ENCODE measurements at regions not wholly inside any gene's neighbourhood (a gene's known extent, or its start where the extent isn't known, plus 50 kb on each side); places are given as distances from the start of the nearest gene placed in this dataset.

GRCh38 chr2:228675091-228675490, 493.6 kb upstream of the SPHKAP start:
- H3K9me3 Mint-ChIP-seq (ENCODE audit: unreplicated experiment) = no peaks in the 10 kb centered on the region
- H3K36me3 Mint-ChIP-seq (ENCODE audit: unreplicated experiment) = no peaks in the 10 kb centered on the region
- H3K4me3 Mint-ChIP-seq (ENCODE audit: unreplicated experiment) = no peak overlapping the region
- no peaks in the 10 kb centered on the region for H3K27me3 Mint-ChIP-seq (ENCODE audit: unreplicated experiment)
- TF ChIP-seq CTCF (IDR thresholded peaks at IDR 0.05; ENCODE audit: partially characterized antibody, unreplicated experiment) = no peak
- H3K27ac Mint-ChIP-seq (ENCODE audit: unreplicated experiment) = no peak overlapping the region
- H3K4me1 Mint-ChIP-seq (ENCODE audit: low read depth, unreplicated experiment) = no peaks in the 10 kb centered on the region
- no peak for DNase-seq

- DNase-seq = no peak
- H3K9me3 Mint-ChIP-seq (ENCODE audit: unreplicated experiment) = no peaks in the 10 kb centered on the region
- no peaks in the 10 kb centered on the region for H3K27me3 Mint-ChIP-seq (ENCODE audit: unreplicated experiment)
- H3K4me3 Mint-ChIP-seq (ENCODE audit: unreplicated experiment) = no peak overlapping the region
- TF ChIP-seq CTCF (IDR thresholded peaks at IDR 0.05; ENCODE audit: partially characterized antibody, unreplicated experiment) = no peak
- no peaks in the 10 kb centered on the region for H3K36me3 Mint-ChIP-seq (ENCODE audit: unreplicated experiment)
- H3K4me1 Mint-ChIP-seq (ENCODE audit: low read depth, unreplicated experiment) = no peaks in the 10 kb centered on the region
- H3K27ac Mint-ChIP-seq (ENCODE audit: unreplicated experiment) = no peak overlapping the region
Observed at GRCh38 chr2:228673876-228674554, 492.5 kb upstream of the SPHKAP start.

- H3K4me1 Mint-ChIP-seq (ENCODE audit: low read depth, unreplicated experiment) = no peaks in the 10 kb centered on the region
- no peak for DNase-seq
- no peak for TF ChIP-seq CTCF (IDR thresholded peaks at IDR 0.05; ENCODE audit: partially characterized antibody, unreplicated experiment)
- H3K27ac Mint-ChIP-seq (ENCODE audit: unreplicated experiment) = no peak overlapping the region
- H3K9me3 Mint-ChIP-seq (ENCODE audit: unreplicated experiment) = no peaks in the 10 kb centered on the region
- H3K4me3 Mint-ChIP-seq (ENCODE audit: unreplicated experiment) = no peak overlapping the region
- H3K27me3 Mint-ChIP-seq (ENCODE audit: unreplicated experiment) = peaks cover 2% of the 10 kb centered on the region
- H3K36me3 Mint-ChIP-seq (ENCODE audit: unreplicated experiment) = no peaks in the 10 kb centered on the region
Observed at GRCh38 chr2:228669690-228670089, 488.2 kb upstream of the SPHKAP start.

GRCh38 chr2:228665232-228665631, 483.7 kb upstream of the SPHKAP start:
- Mint-ChIP-seq H3K27ac (ENCODE audit: unreplicated experiment) (no peak overlapping the region), H3K27me3 (ENCODE audit: unreplicated experiment) (peaks cover 2% of the 10 kb centered on the region), H3K36me3 (ENCODE audit: unreplicated experiment) (no peaks in the 10 kb centered on the region), H3K4me3 (ENCODE audit: unreplicated experiment) (no peak overlapping the region), H3K9me3 (ENCODE audit: unreplicated experiment) (no peaks in the 10 kb centered on the region), H3K4me1 (ENCODE audit: low read depth, unreplicated experiment) (no peaks in the 10 kb centered on the region)
- TF ChIP-seq CTCF (IDR thresholded peaks at IDR 0.05; ENCODE audit: partially characterized antibody, unreplicated experiment) = no peak
- DNase-seq = no peak

GRCh38 chr2:228658998-228659397, 477.5 kb upstream of the SPHKAP start:
- no peak for DNase-seq
- Mint-ChIP-seq H3K4me3 (ENCODE audit: unreplicated experiment) (no peak overlapping the region), H3K4me1 (ENCODE audit: low read depth, unreplicated experiment) (peaks cover 2% of the 10 kb centered on the region), H3K9me3 (ENCODE audit: unreplicated experiment) (no peaks in the 10 kb centered on the region), H3K27me3 (ENCODE audit: unreplicated experiment) (no peaks in the 10 kb centered on the region), H3K36me3 (ENCODE audit: unreplicated experiment) (no peaks in the 10 kb centered on the region), H3K27ac (ENCODE audit: unreplicated experiment) (no peak overlapping the region)
- TF ChIP-seq CTCF (IDR thresholded peaks at IDR 0.05; ENCODE audit: partially characterized antibody, unreplicated experiment) = no peak
